Trophoblast cell (in vitro differentiated cells and primary cell): ENCODE measurements at regions not wholly inside any gene's neighbourhood (a gene's known extent, or its start where the extent isn't known, plus 50 kb on each side); places are given as distances from the start of the nearest gene placed in this dataset.

Experiments
- DNase-seq, 2 donors: peaks; one replicate each; pipeline ENCODE4 v3.0.0-alpha.2; 2016
- H2AFZ ChIP-seq: 2 replicates; pipeline ENCODE4 v1.6.1; 2013; ENCODE audit warnings: low read length, moderate library complexity, mild to moderate bottlenecking; ENCODE audit not compliant: insufficient read depth, poor library complexity
- H2AK5ac ChIP-seq: 2 replicates; pipeline ENCODE4 v1.6.1; 2013; ENCODE audit warnings: mild to moderate bottlenecking, low read length
- H2BK120ac ChIP-seq: 2 replicates; pipeline ENCODE4 v1.6.1; 2013; ENCODE audit warnings: low read length, mild to moderate bottlenecking, moderate library complexity; ENCODE audit not compliant: insufficient read depth, poor library complexity
- H2BK12ac ChIP-seq: 2 replicates; pipeline ENCODE4 v1.6.1; 2013; ENCODE audit warnings: mild to moderate bottlenecking, low read length, moderate library complexity
- H2BK5ac ChIP-seq: 2 replicates; pipeline ENCODE4 v1.6.1; 2013; ENCODE audit warnings: low read length, low read depth, moderate library complexity, mild to moderate bottlenecking; ENCODE audit not compliant: poor library complexity
- H3K14ac ChIP-seq: 2 replicates; pipeline ENCODE4 v1.6.1; 2013; ENCODE audit warnings: mild to moderate bottlenecking, low read length
- H3K18ac ChIP-seq: 2 replicates; pipeline ENCODE4 v1.6.1; 2013; ENCODE audit warnings: mild to moderate bottlenecking, low read length
- H3K23ac ChIP-seq: 2 replicates; pipeline ENCODE4 v1.6.1; 2013; ENCODE audit warnings: low read length
- H3K27ac ChIP-seq: 2 replicates; pipeline ENCODE4 v1.5.1; 2013; ENCODE audit warnings: low read depth, mild to moderate bottlenecking, inconsistent platforms, low read length, moderate library complexity
- H3K27me3 ChIP-seq: 2 replicates; pipeline ENCODE4 v1.6.1; 2013; ENCODE audit warnings: inconsistent platforms, mild to moderate bottlenecking, low read length, moderate library complexity; ENCODE audit not compliant: insufficient read depth
- H3K36me3 ChIP-seq, 2 experiments: 1 replicate in 1 of 2; 2 replicates in 1 of 2; pipeline ENCODE4 v1.6.1; 2013; ENCODE audit warnings: low read length in 2 of 2, mild to moderate bottlenecking in 2 of 2, moderate library complexity in 1 of 2; ENCODE audit not compliant: insufficient read depth in 2 of 2, control insufficient read depth in 1 of 2
- H3K4ac ChIP-seq: 2 replicates; pipeline ENCODE4 v1.6.1; 2013; ENCODE audit warnings: low read depth, mild to moderate bottlenecking, low read length, moderate library complexity
- H3K4me1 ChIP-seq, 2 experiments: 1 replicate in 1 of 2; 2 replicates in 1 of 2; pipeline ENCODE4 v1.6.1; 2013; ENCODE audit warnings: low read length in 2 of 2, mild to moderate bottlenecking in 2 of 2, moderate library complexity in 1 of 2; ENCODE audit not compliant: insufficient read depth in 2 of 2, control insufficient read depth in 1 of 2
- H3K4me2 ChIP-seq: 2 replicates; pipeline ENCODE4 v1.6.1; 2013; ENCODE audit warnings: inconsistent platforms, mild to moderate bottlenecking, low read length, moderate library complexity
- H3K4me3 ChIP-seq: 2 replicates; pipeline ENCODE4 v1.5.1; 2013; ENCODE audit warnings: mild to moderate bottlenecking, low read depth, low read length, inconsistent platforms
- H3K79me1 ChIP-seq: one replicate; pipeline ENCODE4 v1.6.1; 2013; ENCODE audit warnings: low read length
- H3K79me2 ChIP-seq: 2 replicates; pipeline ENCODE4 v1.6.1; 2013; ENCODE audit warnings: low read length, mild to moderate bottlenecking; ENCODE audit not compliant: control insufficient read depth, insufficient read depth, poor library complexity
- H3K9ac ChIP-seq: 2 replicates; pipeline ENCODE4 v1.6.1; 2013; ENCODE audit warnings: mild to moderate bottlenecking, low read length
- H3K9me3 ChIP-seq: 2 replicates; pipeline ENCODE4 v1.6.1; 2013; ENCODE audit warnings: low read depth, mild to moderate bottlenecking, control low read depth, inconsistent platforms, low read length; ENCODE audit not compliant: insufficient read depth
- H4K12ac ChIP-seq: 2 replicates; pipeline ENCODE4 v1.6.1; 2013; ENCODE audit warnings: low read depth, mild to moderate bottlenecking, low read length, moderate library complexity
- H4K8ac ChIP-seq: 2 replicates; pipeline ENCODE4 v1.6.1; 2013; ENCODE audit warnings: low read depth, mild to moderate bottlenecking, low read length, moderate library complexity
- H4K91ac ChIP-seq: one replicate; pipeline ENCODE4 v1.6.1; 2013; ENCODE audit warnings: low read depth, mild to moderate bottlenecking, low read length, moderate library complexity
- WGBS: extraction: QIAGEN DNeasy Blood & Tissue Kit; methylation state at CpG from one replicate; pipeline ENCODE4 v1.1.7; 2013; ENCODE audit warnings: missing lambda C conversion rate; ENCODE audit not compliant: insufficient read length, insufficient coverage; ENCODE audit errors: extremely low coverage; 5-methylcytosine and 5-hydroxymethylcytosine counted together

- H4K12ac ChIP-seq = no peak overlapping the region
- H3K79me2 ChIP-seq = no peaks in the 10 kb centered on the region
- H3K27ac ChIP-seq = no peak overlapping the region
- WGBS = no CpG with 5 or more reads among the region's 6 CpGs
- H3K4ac ChIP-seq = no peak overlapping the region
- H2AK5ac ChIP-seq = no peak overlapping the region
- H2BK12ac ChIP-seq = no peak overlapping the region
- no peak for DNase-seq
- no peak overlapping the region for H4K91ac ChIP-seq
- H2BK120ac ChIP-seq = no peak overlapping the region
- H3K27me3 ChIP-seq = no peaks in the 10 kb centered on the region
- no peak overlapping the region for H3K4me3 ChIP-seq
- H3K4me2 ChIP-seq = no peak overlapping the region
- no peaks in the 10 kb centered on the region for H3K79me1 ChIP-seq
- no peaks in the 10 kb centered on the region for H3K9me3 ChIP-seq
- no peak overlapping the region for H4K8ac ChIP-seq
- no peak overlapping the region for H3K23ac ChIP-seq
- no peak overlapping the region for H3K14ac ChIP-seq
- H3K4me1 ChIP-seq = no peaks in the 10 kb centered on the region
- H2BK5ac ChIP-seq = no peak overlapping the region
- no peak overlapping the region for H3K18ac ChIP-seq
- no peak overlapping the region for H3K9ac ChIP-seq
- H2AFZ ChIP-seq = no peak overlapping the region
- no peaks in the 10 kb centered on the region for H3K36me3 ChIP-seq
These were observed 239.2 kb downstream of the GPAM start for GRCh38 chr10:111944331-111944730.

- H3K36me3 ChIP-seq = no peaks in the 10 kb centered on the region
- H3K27ac ChIP-seq = no peak overlapping the region
- no peak overlapping the region for H2BK5ac ChIP-seq
- H3K4me3 ChIP-seq = no peak overlapping the region
- H3K9me3 ChIP-seq = no peaks in the 10 kb centered on the region
- H3K79me1 ChIP-seq = no peaks in the 10 kb centered on the region
- no peak for DNase-seq
- H2BK120ac ChIP-seq = no peak overlapping the region
- no peak overlapping the region for H3K18ac ChIP-seq
- H2BK12ac ChIP-seq = no peak overlapping the region
- H4K91ac ChIP-seq = no peak overlapping the region
- no peak overlapping the region for H2AK5ac ChIP-seq
- H3K23ac ChIP-seq = no peak overlapping the region
- H3K14ac ChIP-seq = no peak overlapping the region
- no peak overlapping the region for H3K9ac ChIP-seq
- H4K12ac ChIP-seq = no peak overlapping the region
- WGBS = no CpG with 5 or more reads among the region's 1 CpG
- H3K4ac ChIP-seq = no peak overlapping the region
- no peak overlapping the region for H4K8ac ChIP-seq
- no peak overlapping the region for H2AFZ ChIP-seq
- H3K4me2 ChIP-seq = no peak overlapping the region
- no peaks in the 10 kb centered on the region for H3K79me2 ChIP-seq
- H3K4me1 ChIP-seq = no peaks in the 10 kb centered on the region
- no peaks in the 10 kb centered on the region for H3K27me3 ChIP-seq
These were observed 229.6 kb downstream of the GPAM start for GRCh38 chr10:111953949-111954348.

GRCh38 chr10:111954386-111954785, 229.2 kb downstream of the GPAM start:
- Histone ChIP-seq H3K27ac (no peak overlapping the region), H3K9me3 (no peaks in the 10 kb centered on the region)

GRCh38 chr10:111956841-111957240, 226.7 kb downstream of the GPAM start:
- Histone ChIP-seq H4K91ac (no peak overlapping the region), H3K23ac (no peak overlapping the region), H4K8ac (no peak overlapping the region), H4K12ac (no peak overlapping the region), H2BK12ac (no peak overlapping the region), H2AK5ac (no peak overlapping the region), H3K4me1 (no peaks in the 10 kb centered on the region), H3K27ac (no peak overlapping the region), H3K4me3 (no peak overlapping the region), H2BK5ac (no peak overlapping the region), H3K79me2 (no peaks in the 10 kb centered on the region), H2BK120ac (no peak overlapping the region), H3K9me3 (no peaks in the 10 kb centered on the region), H3K4me2 (no peak overlapping the region), H2AFZ (no peak overlapping the region), H3K18ac (no peak overlapping the region), H3K4ac (no peak overlapping the region), H3K27me3 (no peaks in the 10 kb centered on the region), H3K14ac (no peak overlapping the region), H3K9ac (no peak overlapping the region), H3K36me3 (no peaks in the 10 kb centered on the region), H3K79me1 (no peaks in the 10 kb centered on the region)
- no peak for DNase-seq
- WGBS = no CpG with 5 or more reads among the region's 6 CpGs

More at GRCh38 chr10:111954386-111954785, 229.2 kb downstream of the GPAM start:
- Histone ChIP-seq H2AK5ac (no peak overlapping the region), H3K23ac (no peak overlapping the region), H2BK12ac (no peak overlapping the region), H2BK5ac (no peak overlapping the region), H3K79me1 (no peaks in the 10 kb centered on the region), H3K18ac (no peak overlapping the region), H4K91ac (no peak overlapping the region), H2BK120ac (no peak overlapping the region), H3K9ac (no peak overlapping the region), H3K27me3 (no peaks in the 10 kb centered on the region), H3K4ac (no peak overlapping the region), H3K4me1 (no peaks in the 10 kb centered on the region), H4K8ac (no peak overlapping the region), H3K4me2 (no peak overlapping the region), H4K12ac (no peak overlapping the region), H3K36me3 (no peaks in the 10 kb centered on the region), H2AFZ (no peak overlapping the region), H3K79me2 (no peaks in the 10 kb centered on the region), H3K14ac (no peak overlapping the region), H3K4me3 (no peak overlapping the region)
- WGBS = no CpG with 5 or more reads among the region's 4 CpGs
- DNase-seq = no peak
